Gastrocnemius medialis (tissue), 4 donors: ENCODE measurements at regions not wholly inside any gene's neighbourhood (a gene's known extent, or its start where the extent isn't known, plus 50 kb on each side); places are given as distances from the start of the nearest gene placed in this dataset.
"Not testable (repeated sequence)": the region's sequence is repeated elsewhere in the genome, so short reads cannot be mapped to it uniquely, and the experiment has no call there.

Experiments
- ATAC-seq, 2 donors: fragments of 150-250 bp; one replicate each; pipeline ENCODE4 v1.9.1; 2016
- DNase-seq, 2 donors: peaks; one replicate each; pipeline ENCODE4 v3.0.0-alpha.2; 2019
- H3K27ac ChIP-seq, 4 donors: fragments of 200-600 bp; sonication (generic); 1 replicate in 1 of 4; 2 replicates in 3 of 4; pipeline ENCODE4 v1.5.1; 2016 to 2018; ENCODE audit warnings: mild to moderate bottlenecking in 2 of 4, moderate library complexity in 1 of 4
- H3K27me3 ChIP-seq, 3 donors: fragments of 200-600 bp; sonication (generic) in 2 of 3; 1 replicate in 1 of 3; 2 replicates in 2 of 3; pipeline versions ENCODE4 v1.5.1 to v1.6.0; 2016 to 2019; ENCODE audit warnings: mild to moderate bottlenecking in 1 of 3, moderate library complexity in 1 of 3
- H3K36me3 ChIP-seq, 2 donors: fragments of 200-600 bp; sonication (generic) in 1 of 2; one replicate each; pipeline ENCODE4 v1.5.1; 2017 to 2018
- H3K4me1 ChIP-seq, 2 donors: fragments of 200-600 bp; sonication (generic) in 1 of 2; one replicate each; pipeline ENCODE4 v1.5.1; 2016 to 2017; ENCODE audit warnings: mild to moderate bottlenecking in 2 of 2
- H3K4me3 ChIP-seq, 4 donors: fragments of 200-600 bp; sonication (generic) in 3 of 4; 1 replicate in 1 of 4; 2 replicates in 3 of 4; pipeline ENCODE4 v1.5.1; 2016 to 2019; ENCODE audit warnings: mild to moderate bottlenecking in 2 of 4
- H3K9me3 ChIP-seq, 3 donors: fragments of 200-600 bp; sonication (generic) in 2 of 3; 1 replicate in 1 of 3; 2 replicates in 2 of 3; pipeline ENCODE4 v1.5.1; 2016 to 2019
- POLR2A ChIP-seq, 2 donors: fragments of 450-650 bp; IDR thresholded peaks; one replicate each; pipeline ENCODE4 v1.6.1; 2017; ENCODE audit warnings: antibody characterized with exemption in 2 of 2, mild to moderate bottlenecking in 2 of 2, moderate library complexity in 2 of 2
- in situ Hi-C, 4 donors: fragments of 200-750 bp; cut with MboI; loops; one replicate each; pipeline versions ENCODE4 v1.15.0 to v1.8.0; 2017; ENCODE audit warnings: low sequenced_read_pairs in 4 of 4
- intact Hi-C: fragments of 100-400 bp; cut with DNase I; formaldehyde crosslinking; loops from one replicate; pipeline ENCODE4 v1.15.1; 2023; ENCODE audit warnings: low total_unique reads
- TF ChIP-seq, protein P1 (sequence below), 5 experiments: fragments of 450-650 bp in 3 of 5; fragments of 200-600 bp in 2 of 5; sonication (generic) in 2 of 5; IDR thresholded peaks in 4 of 5; conservative IDR thresholded peaks in 1 of 5; 1 replicate in 4 of 5; 2 replicates in 1 of 5; pipeline ENCODE4 v1.5.1; 2016 to 2019; ENCODE audit warnings: antibody characterized with exemption in 5 of 5, mild to moderate bottlenecking in 3 of 5, moderate library complexity in 3 of 5

DNA sequence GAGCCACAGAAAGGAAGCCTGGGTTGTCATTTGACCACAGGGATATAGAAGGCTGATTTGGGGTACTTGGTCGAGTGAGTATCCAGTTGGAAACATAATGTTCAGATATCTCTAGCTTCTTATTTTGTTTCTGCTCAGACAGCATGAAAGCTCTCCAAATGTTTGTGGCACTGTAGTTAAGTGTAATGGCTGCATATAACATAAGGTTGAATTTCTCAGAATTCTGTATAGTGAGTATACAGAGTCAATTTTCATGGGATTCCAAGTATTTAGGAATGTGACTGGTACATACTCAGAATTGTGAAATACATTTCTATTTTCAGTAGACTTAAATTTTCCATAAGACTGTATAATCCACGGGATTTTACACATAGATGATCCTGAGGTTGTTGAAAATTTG lies 2102.1 kb upstream of the RAG2 start:
- intact Hi-C loops = no loop called here
- in situ Hi-C loops = no loop called here

DNA sequence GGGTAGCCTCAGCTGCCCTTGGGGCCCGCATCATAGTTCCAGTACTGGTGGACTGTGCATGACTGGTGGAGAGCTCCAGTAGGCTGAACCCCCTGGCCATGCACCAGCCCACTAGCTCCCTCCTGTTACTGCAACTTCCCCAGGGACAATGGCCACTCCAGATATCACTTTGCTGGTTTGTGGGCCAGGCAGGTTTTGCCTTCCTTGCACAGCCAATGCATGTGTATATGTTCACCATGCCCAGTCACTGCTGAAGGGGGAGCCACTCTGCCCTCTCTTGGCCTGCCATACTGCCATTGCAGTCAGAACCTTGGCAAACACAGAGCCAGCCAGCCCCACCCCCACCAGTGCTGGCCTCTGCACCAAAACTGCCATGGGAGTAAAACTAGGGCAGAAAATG lies 2095.3 kb upstream of the RAG2 start:
- ATAC-seq (no peak), DNase-seq (no peak)
- intact Hi-C loops = no loop called here
- Histone ChIP-seq H3K4me3 (no peak overlapping the region), H3K36me3 (no peaks in the 10 kb centered on the region), H3K9me3 (no peaks in the 10 kb centered on the region), H3K27ac (no peak overlapping the region), H3K27me3 (no peaks in the 10 kb centered on the region), H3K4me1 (no peaks in the 10 kb centered on the region)
- in situ Hi-C loops = no loop called here
- TF ChIP-seq, protein P1, sequence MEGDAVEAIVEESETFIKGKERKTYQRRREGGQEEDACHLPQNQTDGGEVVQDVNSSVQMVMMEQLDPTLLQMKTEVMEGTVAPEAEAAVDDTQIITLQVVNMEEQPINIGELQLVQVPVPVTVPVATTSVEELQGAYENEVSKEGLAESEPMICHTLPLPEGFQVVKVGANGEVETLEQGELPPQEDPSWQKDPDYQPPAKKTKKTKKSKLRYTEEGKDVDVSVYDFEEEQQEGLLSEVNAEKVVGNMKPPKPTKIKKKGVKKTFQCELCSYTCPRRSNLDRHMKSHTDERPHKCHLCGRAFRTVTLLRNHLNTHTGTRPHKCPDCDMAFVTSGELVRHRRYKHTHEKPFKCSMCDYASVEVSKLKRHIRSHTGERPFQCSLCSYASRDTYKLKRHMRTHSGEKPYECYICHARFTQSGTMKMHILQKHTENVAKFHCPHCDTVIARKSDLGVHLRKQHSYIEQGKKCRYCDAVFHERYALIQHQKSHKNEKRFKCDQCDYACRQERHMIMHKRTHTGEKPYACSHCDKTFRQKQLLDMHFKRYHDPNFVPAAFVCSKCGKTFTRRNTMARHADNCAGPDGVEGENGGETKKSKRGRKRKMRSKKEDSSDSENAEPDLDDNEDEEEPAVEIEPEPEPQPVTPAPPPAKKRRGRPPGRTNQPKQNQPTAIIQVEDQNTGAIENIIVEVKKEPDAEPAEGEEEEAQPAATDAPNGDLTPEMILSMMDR (IDR thresholded peaks at IDR 0.05 in 4 of 5, conservative IDR thresholded peaks at IDR 0.05 in 1 of 5) = no peak
- no peak for TF ChIP-seq POLR2A (IDR thresholded peaks at IDR 0.05)

More for the DNA sequence above, 2102.1 kb upstream of the RAG2 start:
- DNase-seq = no peak
- Histone ChIP-seq H3K4me3 (no peak overlapping the region), H3K36me3 (no peaks in the 10 kb centered on the region), H3K27ac (no peak overlapping the region), H3K4me1 (no peaks in the 10 kb centered on the region), H3K27me3 (no peaks in the 10 kb centered on the region), H3K9me3 (no peaks in the 10 kb centered on the region)
- TF ChIP-seq, protein P1 (IDR thresholded peaks at IDR 0.05 in 4 of 5, conservative IDR thresholded peaks at IDR 0.05 in 1 of 5) = no peak
- no peak for TF ChIP-seq POLR2A (IDR thresholded peaks at IDR 0.05)
- ATAC-seq = no peak

DNA sequence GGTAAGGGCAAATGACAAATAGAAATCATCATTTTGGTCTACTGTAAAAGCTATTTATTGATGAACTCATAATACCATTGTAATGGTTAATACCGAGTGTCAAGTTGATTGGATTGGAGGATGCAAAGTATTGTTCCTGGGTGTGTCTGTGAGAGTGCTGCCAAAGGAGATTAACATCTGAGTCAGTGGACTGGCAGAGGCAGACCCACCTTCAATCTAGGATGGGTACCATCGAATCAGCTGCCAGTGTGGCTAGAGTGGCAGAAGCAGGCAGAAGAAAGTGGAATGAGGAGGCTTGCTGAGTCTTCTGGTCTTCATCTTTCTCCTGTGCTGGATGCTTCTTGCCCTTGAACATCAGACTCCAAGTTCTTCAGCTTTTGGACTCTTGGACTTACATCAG lies 2092.2 kb upstream of the RAG2 start:
- ATAC-seq, H3K36me3 ChIP-seq, H3K27ac ChIP-seq, H3K4me3 ChIP-seq, H3K9me3 ChIP-seq, DNase-seq, intact Hi-C loops, H3K4me1 ChIP-seq, in situ Hi-C loops, H3K27me3 ChIP-seq: not testable (repeated sequence)

DNA sequence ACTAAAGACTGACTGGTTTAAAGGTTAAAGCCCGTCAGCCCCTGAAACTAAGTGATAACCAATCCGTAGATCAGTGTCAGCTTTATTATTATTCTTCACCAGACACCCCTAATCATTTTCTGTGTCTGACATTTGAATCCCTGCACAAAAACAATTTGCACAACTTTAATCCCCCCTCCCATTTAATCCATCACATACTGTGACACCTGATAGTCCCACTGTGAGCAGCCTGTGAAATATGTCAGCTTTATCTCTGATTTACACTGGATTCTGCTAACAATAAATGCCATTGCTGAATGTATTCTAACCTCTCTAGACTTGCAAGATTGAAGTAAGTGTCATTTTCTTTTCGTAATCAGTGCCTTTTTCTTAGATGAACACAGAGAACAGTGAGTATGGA lies 2089.0 kb upstream of the RAG2 start:
- Histone ChIP-seq H3K27me3 (no peaks in the 10 kb centered on the region), H3K36me3 (no peaks in the 10 kb centered on the region), H3K27ac (no peak overlapping the region), H3K9me3 (no peaks in the 10 kb centered on the region), H3K4me3 (no peak overlapping the region), H3K4me1 (no peaks in the 10 kb centered on the region)
- DNase-seq = no peak
- in situ Hi-C loops = no loop called here
- intact Hi-C loops = no loop called here
- TF ChIP-seq, protein P1 (IDR thresholded peaks at IDR 0.05 in 4 of 5, conservative IDR thresholded peaks at IDR 0.05 in 1 of 5) = no peak
- TF ChIP-seq POLR2A (IDR thresholded peaks at IDR 0.05) = no peak
- no peak for ATAC-seq

DNA sequence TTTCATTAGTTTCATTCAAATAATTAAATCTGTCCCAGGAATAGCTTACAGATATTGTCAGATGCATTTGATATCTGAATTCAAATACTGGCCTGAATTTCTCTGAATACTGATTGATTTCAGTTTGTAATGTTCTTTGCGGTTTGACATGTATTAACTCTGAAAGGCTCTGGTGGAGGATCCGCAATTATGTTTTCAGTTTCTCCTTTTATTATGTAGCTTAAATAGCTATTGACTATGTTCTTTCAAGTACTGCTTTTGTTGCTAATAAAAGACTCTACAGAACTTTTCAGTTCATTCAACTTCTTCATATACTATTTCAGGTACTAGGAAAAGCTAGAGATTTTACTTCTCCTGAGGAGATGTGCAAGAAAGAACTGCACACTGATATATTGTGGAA lies 2085.4 kb upstream of the RAG2 start:
- DNase-seq (no peak), ATAC-seq (no peak)
- Histone ChIP-seq H3K27ac (no peak overlapping the region), H3K36me3 (no peaks in the 10 kb centered on the region), H3K9me3 (no peaks in the 10 kb centered on the region), H3K4me3 (no peak overlapping the region), H3K27me3 (no peaks in the 10 kb centered on the region), H3K4me1 (no peaks in the 10 kb centered on the region)
- TF ChIP-seq, protein P1 (IDR thresholded peaks at IDR 0.05 in 4 of 5, conservative IDR thresholded peaks at IDR 0.05 in 1 of 5) = no peak
- no peak for TF ChIP-seq POLR2A (IDR thresholded peaks at IDR 0.05)
- in situ Hi-C loops (no loop called here), intact Hi-C loops (no loop called here)
